ENCODE measurements at regions not wholly inside any gene's neighbourhood (a gene's known extent, or its start where the extent isn't known, plus 50 kb on each side); places are given as distances from the start of the nearest gene placed in this dataset.
A peak's percentile ranks its signal among the peaks of the same experiment; 100 is the strongest.

DNA sequence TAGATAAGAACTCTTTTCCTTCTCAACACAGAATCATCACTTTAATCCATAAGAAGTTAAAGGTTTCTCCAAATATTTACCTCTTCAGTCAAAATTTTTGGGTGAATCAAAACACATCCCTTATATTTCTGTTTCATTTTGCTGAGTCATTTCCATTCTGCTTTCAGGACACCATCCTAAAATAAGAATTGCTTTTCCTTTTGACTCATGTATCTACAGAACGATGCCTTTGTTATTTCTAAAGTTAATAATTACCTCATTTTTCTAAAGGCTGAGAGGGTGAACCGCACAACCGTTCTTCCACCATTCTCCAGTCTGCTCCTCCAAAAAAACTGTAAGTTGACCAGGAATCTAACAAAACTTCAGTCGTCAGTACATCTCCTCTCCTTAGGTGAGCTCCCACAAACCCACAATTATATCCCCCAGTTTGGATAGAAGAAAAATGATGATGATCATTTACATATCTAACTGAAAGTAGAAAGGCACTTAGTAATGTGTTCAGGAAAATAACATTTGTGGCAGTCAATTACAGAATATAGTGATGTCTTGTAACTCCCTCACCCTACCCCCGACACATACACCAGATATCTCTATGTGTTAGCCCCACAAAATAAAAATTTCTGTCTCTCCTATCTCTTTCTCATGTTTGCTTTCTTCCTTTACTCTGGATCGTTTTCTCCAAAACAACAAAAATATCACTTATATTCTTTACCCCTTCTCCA lies 162.5 kb downstream of the RAD51AP2 start:
- no peak for DNase-seq

DNA sequence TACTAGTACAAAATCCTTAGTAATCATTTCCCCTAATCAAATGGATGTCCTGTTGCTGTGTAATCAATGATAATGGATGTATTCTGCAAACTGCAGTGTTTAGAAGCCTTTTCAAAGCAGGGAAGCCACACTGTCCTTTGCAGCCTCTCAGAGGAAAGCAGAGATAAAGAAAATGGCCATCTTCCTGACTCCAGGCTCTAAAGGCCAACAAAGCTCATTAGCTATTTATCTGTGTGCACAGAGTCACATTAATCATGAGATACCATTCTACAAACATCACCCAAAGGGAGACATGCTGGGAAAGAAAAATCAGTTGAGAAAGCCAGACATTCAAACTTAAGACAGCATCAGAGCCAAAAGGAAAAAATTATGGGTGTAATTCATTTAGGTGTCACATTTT lies 165.0 kb downstream of the RAD51AP2 start:
- no peak for DNase-seq

DNA sequence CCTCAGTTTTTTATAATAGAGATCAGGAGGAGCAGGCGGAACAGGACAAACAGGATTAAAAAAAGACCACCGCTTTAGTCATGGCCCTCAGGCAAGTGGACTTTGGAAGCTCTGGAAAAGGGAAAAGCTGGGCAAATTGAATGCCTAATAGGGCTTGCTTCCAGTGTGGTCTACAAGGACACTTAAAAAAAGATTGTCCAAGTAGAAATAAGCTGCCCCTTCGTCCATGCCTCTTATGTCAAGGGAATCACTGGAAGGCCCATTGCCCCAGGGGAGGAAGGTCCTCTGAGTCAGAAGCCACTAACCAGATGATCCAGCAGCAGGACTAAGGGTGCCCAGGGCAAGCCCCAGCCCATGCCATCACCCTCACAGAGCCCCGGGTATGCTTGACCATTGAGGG lies 175.5 kb downstream of the RAD51AP2 start:
- DNase-seq = peak; percentile 67

DNA sequence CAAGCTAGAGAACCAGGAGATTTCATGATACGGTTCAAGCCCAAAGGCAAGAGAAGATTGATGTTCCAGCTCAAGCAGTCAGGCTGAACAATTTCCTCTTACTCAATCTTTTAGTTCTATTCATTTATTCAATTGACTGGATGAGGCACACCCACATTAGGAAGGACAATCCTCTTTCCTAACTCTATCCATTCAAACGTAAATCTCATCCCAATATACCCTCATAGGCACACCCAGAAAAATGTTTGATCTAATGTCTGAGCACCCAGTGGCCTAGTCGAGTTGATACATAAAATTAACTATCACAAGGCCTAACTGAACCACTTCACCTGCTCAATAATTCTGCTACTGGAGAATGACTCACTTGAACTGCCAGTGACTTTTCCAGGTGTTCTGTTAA lies 180.7 kb downstream of the RAD51AP2 start:
- no peak for DNase-seq

DNA sequence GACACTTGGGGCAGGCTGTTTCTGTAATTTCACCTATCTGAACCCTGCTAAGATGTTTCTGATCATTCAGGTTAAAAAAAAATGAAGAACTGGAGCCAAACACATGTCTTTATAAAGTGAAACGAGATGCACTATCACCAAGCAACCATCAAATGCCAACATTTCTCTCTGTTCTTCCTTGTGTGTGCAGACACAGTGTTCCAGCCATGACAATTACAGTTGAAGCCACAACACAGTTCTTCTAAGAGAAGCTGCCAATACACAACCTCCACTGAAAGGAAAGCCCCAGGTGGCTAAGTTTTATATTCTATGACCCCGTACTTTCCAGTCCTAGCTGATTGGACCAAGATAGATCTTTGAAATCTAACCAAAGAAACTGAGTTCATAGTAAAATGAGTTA lies 181.8 kb downstream of the RAD51AP2 start:
- DNase-seq = no peak

DNA sequence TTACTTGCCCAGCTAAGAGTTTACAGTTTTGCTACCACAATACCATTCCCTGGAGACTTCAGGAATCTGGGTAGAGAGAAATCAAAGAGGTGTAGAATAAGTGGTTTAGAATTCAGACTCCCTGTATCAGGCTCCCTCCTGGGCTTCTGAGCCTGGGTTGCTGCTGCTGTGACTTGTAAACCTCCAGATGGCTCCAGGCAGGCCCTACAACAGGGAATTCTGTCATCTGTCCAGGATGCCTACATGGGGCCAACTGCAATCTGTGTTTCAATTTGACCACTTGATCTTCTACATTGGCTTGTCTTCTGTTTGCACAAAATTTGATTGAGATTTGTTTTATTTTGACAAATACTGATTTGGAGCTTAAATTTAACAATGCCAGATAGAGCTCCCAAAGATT lies 183.9 kb downstream of the RAD51AP2 start:
- DNase-seq = no peak

DNA sequence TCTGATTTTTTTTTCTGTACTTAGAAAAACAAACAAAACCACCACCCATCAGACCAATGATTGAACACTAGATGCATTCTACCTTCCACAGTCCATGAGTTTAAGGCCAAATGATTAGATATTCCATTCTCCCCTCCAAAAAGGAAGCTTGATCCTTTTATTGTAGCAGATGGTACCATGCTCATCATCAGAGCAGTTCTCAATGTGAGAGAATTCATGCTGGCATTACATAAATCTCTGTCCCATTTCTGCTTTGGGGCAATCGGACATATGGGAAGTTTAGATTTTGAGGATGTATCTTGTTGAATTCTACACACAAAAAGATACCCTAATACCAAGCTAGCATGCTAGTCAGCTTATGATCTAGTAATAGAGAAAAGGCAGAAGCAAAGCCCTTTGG lies 186.6 kb downstream of the RAD51AP2 start:
- DNase-seq = no peak

DNA sequence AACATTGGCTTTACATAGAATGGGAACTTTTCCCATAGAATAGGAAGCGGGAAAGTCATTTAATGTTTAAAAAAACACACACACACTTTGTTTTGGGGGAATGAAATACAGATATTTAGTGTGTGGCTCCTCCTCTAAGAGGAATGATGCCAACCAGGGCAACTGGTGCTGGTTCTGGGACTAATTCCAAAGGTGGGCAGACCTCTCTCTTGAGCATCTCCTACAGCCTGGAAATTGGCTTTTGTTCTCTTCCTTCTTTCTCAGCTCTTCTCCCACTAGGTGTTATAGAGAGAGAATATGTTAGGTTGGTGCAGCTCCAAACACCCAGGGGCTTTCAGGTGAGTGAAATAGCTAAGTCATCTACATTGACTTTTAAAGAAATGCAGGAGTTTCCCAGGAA lies 190.1 kb downstream of the RAD51AP2 start:
- DNase-seq = no peak

DNA sequence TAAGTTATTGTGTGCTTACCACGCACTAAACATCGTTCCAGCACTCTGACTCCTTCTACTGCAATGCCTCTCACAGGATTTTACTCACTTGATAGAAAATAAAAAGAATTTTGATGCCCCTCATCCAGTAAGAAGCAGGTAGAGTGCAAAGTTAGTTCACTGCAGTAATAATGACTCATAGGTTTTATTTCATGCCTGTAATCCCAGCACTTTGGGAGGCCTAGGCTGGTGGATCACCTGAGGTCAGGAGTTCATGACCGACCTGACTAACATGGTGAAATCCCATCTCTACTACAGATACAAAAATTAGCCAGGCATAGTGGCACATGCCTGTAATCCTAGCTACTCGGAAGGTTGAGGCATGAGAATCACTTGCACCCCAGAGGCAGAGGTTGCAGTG lies 190.6 kb downstream of the RAD51AP2 start:
- DNase-seq = no peak

DNA sequence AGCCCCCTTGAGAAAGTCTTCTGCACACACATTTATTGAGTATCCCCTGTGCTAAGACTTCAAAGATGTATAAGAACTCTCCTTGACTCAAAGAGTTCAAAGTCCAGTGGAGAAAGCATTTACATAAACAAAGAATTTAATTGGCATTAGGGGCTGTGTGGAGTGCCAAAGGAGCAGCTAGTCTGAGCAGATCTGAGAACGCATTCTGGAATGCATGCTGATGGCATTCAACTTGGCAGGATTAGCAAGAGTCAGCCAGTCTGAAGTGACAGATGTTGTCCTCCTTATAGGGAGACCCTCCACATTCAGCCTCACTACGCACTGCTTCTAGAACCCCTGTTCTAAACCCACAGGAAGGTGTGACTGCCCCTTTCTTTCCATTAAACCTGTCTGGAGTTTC lies 191.5 kb downstream of the RAD51AP2 start:
- no peak for DNase-seq

DNA sequence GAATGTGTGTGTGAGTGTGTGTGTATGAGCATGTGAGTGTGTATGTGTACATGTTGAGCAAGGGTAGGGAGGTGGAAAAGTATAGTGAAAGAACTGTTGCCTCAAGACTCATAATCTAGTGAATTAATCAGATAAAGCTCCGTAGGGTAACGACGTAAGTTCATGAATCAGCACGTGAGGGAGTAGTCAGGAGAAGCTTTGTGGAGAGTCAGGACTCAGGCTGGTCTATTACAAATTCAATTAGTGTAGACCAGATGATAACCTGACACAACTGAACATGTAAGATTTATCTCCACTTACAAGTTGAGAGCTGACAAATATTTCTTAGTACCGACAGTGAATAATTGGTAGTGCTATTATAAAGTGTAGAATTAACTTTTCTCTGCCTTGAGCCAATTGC lies 194.5 kb downstream of the RAD51AP2 start:
- DNase-seq = no peak

DNA sequence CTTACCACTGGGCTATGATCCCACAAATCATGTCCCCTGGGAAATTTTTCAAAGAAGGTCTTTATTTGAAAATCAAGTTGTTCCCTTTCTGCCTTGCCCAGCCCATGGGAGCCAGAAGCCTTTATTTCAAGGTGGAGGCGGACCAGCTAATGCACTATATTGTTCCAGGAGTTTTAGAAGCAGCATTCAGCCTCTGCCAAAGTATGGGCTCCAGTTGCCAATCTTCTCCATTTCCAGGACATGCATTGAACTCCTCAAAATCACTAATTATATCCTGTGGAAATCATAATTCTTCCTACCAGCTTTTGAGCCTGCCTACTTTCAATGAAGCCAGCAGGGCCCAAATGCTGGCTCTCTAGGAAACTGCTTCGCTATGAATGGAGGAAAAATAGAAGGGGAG lies 195.8 kb downstream of the RAD51AP2 start:
- DNase-seq = no peak

DNA sequence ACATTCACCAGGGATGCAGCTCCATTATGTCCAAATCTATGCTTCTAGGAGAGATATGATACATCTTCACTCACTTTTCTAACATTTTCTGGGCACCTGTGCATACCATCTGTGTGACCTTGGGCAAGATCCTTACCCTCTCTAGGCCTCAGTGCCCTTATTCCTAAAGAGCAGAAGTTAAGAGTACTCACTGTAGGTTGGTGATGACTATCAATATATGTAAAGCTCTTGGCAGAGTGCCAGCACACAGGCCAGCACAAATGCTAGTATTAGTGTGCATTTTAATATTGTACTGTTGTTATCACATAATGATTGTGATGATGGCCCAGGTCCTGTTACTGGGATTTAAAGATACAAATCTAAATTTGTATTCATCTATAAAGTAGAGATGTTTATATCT lies 199.2 kb downstream of the RAD51AP2 start:
- DNase-seq = no peak

DNA sequence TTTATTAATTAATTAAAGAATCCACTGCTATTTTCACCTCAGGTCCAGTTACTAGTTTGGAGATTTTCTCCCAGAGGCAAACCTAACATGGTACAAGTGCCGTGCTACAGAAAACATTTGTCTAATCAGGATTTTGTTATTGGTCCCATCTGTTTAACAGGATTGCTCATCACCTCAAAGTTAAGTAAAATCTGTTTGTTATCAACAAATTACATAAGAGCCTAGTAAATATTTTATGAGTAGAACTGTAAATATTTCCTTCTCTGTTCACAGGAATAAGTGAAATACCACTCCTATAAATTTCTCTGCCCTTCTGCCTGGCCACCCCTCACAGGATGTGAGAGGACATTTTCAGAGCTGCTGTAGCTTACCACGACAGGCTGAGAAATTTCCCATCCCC lies 200.2 kb downstream of the RAD51AP2 start:
- DNase-seq = no peak

DNA sequence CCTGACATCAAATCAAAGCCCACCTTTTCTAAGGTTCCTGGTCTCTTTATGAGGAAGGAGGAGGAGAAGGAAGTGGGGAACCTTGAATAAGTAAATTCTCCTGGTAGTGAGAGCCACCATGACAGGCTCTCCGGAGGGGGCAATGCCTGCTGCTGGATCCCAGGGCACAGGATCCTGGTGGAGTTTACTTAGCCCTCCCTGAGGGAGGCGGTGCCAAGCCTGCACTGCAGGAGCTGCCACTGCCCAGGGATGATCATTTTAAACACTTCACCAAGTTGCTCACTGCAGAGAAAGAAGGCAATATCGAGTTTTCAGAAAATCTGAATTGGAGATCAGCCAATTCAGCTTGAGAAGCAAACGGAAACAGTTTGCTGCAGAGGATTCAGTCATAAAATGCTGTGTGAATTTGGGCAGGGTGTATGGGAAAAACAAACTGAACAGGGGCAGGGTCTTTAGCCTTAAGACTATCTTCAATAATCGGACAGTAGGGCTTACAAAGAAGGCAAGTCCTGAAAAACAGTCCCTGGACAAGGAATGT lies 200.7 kb downstream of the RAD51AP2 start:
- no peak for DNase-seq

DNA sequence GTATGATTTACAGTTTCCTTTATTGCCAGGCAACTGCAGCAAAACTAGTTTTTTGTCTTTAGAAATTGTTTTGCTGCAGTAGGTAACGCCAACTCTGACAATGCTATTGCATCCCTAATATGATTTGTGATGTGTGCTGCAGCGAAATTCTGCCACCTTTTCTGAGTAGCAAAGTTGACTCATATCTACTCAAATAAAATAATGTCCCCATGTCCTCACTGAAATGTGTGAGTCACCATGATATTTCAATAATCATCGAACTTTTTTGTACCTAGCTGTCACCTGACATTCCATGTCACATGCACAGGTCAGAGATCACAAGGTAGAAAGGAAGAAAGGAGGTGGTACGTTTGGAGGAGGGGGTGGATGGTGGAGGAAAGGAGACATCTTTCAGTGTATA lies 205.0 kb downstream of the RAD51AP2 start:
- no peak for DNase-seq

DNA sequence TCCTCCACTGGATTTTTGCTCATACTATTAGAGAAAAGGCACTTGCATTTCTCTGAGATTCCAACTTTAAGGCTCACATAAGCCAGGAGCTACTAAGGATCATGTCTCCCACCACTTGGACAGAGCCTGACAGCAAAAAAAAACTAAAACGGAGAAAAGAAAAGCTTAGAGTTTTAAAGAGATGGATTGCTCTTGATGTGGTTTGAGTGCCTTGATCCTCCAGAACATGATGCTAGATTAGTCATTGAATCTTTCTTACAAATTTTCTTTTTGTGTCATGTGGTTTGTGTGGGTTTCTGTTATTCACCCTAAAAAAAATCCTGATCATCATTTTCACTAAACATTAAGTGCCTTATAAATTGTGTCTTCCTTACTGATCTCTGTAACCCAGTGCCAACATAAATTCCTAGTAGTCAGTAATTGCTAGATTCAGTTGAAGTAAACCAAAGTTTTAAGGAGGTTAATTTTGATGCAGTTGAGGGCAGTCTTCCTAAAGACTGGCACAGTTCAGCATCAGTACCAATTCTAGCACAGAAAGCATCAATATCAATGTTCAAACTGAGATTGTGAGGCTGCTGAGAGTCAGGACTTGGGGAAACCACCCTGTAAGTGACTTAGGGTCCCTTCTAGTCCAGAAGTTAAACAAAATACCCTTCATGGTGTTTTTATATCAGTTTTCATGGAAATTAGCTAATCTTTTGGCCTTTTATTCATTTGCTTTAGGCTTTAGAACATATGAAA lies 206.3 kb downstream of the RAD51AP2 start:
- DNase-seq = no peak

DNA sequence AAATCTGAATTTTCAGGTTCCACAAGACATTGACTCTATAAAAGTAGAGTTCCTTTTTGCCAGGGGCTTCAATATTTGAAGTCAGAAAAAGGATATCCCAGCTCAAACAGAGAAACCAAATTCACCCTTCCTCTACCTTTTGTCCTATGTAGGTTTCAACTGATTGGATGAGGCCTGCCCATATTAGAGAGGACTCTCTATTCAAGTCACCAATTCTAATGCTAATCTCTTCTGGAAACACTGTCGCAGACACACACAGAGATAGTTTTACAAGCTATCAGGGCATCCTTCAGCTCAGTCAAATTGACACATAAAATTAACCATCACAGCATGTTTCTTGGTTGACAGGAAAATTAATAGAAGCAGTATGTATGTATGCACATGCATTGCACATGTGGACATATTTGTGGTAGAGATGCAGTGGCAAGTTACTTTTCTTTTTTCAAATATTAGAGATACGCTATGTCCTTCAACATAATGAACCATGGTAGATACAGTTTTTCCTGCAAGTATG lies 207.1 kb downstream of the RAD51AP2 start:
- DNase-seq = no peak

DNA sequence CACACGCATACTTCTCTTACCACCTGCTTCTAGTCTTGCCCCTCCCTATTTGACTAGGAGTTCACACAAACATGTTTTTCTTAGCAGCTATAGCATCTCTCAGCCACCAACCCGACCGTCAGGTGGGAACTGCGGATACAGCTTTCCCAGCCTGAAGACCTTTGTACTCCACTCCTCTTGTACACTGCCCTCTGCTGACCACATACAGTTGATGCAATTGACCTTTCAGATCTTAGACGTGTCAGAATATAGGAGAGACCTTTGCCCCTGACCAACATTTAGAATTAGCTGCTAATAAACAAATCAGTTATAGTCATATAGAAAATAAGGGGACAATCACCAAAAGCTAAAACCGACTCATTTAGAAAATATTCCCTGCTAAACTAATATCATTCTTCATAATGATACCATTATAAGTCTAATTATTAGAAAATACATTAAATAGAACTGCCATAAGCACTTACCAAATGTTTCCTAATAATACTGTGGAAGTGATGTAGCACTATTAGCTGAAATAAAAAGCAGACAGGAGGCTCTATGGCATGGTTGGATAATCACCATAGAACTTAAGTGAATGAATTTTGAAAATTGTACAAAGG lies 208.4 kb downstream of the RAD51AP2 start:
- DNase-seq = peak; percentile 79

DNA sequence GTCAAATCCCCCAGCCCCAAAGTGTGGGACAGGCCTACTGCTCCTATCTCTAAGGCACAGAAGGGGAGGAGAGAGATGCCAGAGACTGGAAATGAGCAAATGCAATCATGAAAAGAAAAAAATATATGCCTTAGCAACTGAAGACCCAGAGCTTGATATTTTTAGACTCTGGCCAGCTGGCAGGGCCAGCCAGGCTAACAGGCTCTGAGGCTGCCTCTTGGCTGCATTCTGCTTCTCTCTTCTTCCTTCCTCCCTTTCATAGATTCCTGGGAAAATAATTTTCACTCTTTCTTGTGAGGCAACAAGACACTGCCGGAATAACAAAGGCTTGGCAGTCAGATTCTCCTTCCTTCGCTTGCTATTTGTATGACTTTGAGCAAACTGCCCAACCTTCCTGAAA lies 209.1 kb downstream of the RAD51AP2 start:
- no peak for DNase-seq

DNA sequence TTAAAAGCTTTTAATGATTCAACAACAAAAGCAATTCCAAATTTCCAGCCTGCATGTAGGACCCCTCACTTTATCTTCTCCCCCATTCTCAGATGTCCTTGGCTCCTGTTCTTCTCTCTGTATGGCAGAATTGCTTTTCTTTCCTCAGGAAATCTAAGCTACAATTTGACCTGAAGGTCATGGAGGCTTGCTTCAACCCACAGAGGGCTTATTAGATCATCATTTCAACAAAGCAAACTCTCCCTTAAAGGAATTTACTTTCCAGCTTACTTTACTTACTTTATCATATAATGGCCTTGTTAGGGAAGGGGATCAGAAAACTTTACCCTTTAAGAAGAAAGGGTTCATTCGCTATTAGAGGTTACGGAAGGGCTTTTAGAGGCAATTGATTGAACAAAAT lies 211.5 kb downstream of the RAD51AP2 start:
- no peak for DNase-seq

DNA sequence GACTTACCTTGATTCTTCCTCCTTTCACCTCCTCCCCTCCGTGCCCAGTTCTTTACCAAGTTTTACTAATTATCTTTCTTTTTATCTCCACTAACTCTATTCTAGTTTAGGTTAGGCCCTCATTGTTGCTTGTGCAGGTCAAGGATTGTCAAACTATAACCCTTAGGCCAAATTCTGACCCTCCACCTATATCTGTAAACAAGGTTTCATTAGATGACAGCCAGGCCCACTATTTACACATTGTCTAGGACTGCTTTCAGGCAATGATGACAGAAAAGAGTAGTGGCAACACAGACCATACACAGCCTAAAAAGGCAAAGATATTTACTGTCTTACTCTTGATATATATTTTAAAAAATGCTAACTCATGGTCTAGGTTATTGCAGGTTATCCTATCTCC lies 212.0 kb downstream of the RAD51AP2 start:
- DNase-seq = no peak

DNA sequence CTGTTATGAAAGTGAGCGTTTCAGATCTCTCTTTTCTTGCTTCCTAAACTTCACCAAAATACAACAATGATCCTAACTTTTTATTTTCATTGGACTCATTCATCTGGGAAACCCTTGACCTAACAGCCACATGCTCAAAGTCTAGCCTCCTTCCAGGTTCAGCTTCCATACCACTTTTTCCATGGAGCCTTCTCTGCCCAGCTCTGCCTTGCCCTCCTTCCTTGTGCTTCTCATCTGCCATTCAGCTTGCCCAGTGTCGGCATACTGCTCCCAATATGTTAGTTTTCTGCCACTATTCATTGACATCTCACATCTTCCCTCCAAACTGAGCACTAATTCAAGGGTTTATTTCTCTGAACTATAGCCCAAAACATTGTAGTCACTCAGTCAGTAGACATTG lies 214.7 kb downstream of the RAD51AP2 start:
- no peak for DNase-seq

DNA sequence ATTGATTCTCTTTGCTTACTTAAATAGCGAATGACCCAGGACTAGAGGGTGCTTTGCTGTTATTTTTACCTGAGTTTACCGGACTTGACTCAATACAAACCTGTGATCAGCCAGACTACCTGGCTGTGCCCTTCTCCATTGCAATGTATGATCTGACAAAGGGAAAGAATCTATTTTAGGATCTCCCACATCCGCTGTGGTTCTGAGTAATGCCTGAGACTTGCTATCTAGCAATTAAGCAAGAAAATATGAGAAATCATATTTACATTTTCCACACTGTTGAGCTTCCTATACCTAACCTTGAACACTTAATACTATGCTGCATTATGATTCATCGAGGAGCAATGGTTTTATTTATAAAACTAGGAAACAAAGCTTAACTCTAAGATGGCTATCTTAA lies 215.2 kb downstream of the RAD51AP2 start:
- DNase-seq = no peak

Measured in islet precursor cell (in vitro differentiated cells).